ENCODE measurements at regions not wholly inside any gene's neighbourhood (a gene's known extent, or its start where the extent isn't known, plus 50 kb on each side); places are given as distances from the start of the nearest gene placed in this dataset.
"Not testable (repeated sequence)": the region's sequence is repeated elsewhere in the genome, so short reads cannot be mapped to it uniquely, and the experiment has no call there.

GRCh38 chr12:68480526-68480925, 130.2 kb upstream of the RAP1B start:
- Histone ChIP-seq H3K27ac (no peak overlapping the region), H3K36me3 (no peaks in the 10 kb centered on the region), H3K4me3 (no peak overlapping the region), H3K4me1 (no peaks in the 10 kb centered on the region), H3K9me3 (no peaks in the 10 kb centered on the region), H3K27me3 (no peaks in the 10 kb centered on the region)
- intact Hi-C loops (cut with DNase I; ENCODE audit: low total_unique reads): no loop called here
- no peak for DNase-seq
- no peak for TF ChIP-seq CTCF (IDR thresholded peaks at IDR 0.05)
- TF ChIP-seq POLR2A (IDR thresholded peaks at IDR 0.05): no peak

- H3K27ac ChIP-seq: no peak overlapping the region
- DNase-seq: no peak
- H3K27me3 ChIP-seq: no peaks in the 10 kb centered on the region
- H3K9me3 ChIP-seq: no peaks in the 10 kb centered on the region
- no peaks in the 10 kb centered on the region for H3K4me1 ChIP-seq
- intact Hi-C loops (cut with DNase I; ENCODE audit: low total_unique reads): no loop called here
- no peak for TF ChIP-seq CTCF (IDR thresholded peaks at IDR 0.05)
- TF ChIP-seq POLR2A (IDR thresholded peaks at IDR 0.05): no peak
- no peak overlapping the region for H3K4me3 ChIP-seq
- H3K36me3 ChIP-seq: no peaks in the 10 kb centered on the region
Measured at GRCh38 chr12:68481181-68481941, 129.3 kb upstream of the RAP1B start.

GRCh38 chr12:68482014-68482413, 128.7 kb upstream of the RAP1B start:
- no peak for TF ChIP-seq CTCF (IDR thresholded peaks at IDR 0.05)
- TF ChIP-seq POLR2A (IDR thresholded peaks at IDR 0.05): no peak
- H3K4me1 ChIP-seq: no peaks in the 10 kb centered on the region
- H3K36me3 ChIP-seq: no peaks in the 10 kb centered on the region
- no peaks in the 10 kb centered on the region for H3K27me3 ChIP-seq
- no peak overlapping the region for H3K27ac ChIP-seq
- no peak overlapping the region for H3K4me3 ChIP-seq
- H3K9me3 ChIP-seq: no peaks in the 10 kb centered on the region
- DNase-seq: no peak
- intact Hi-C loops (cut with DNase I; ENCODE audit: low total_unique reads): no loop called here

GRCh38 chr12:68482660-68483059, 128.0 kb upstream of the RAP1B start:
- Histone ChIP-seq H3K9me3 (no peaks in the 10 kb centered on the region), H3K27ac (no peak overlapping the region), H3K36me3 (no peaks in the 10 kb centered on the region), H3K4me1 (no peaks in the 10 kb centered on the region), H3K27me3 (no peaks in the 10 kb centered on the region), H3K4me3 (no peak overlapping the region)
- no peak for DNase-seq
- TF ChIP-seq POLR2A (IDR thresholded peaks at IDR 0.05) (no peak), CTCF (IDR thresholded peaks at IDR 0.05) (no peak)
- intact Hi-C loops (cut with DNase I; ENCODE audit: low total_unique reads): no loop called here

- TF ChIP-seq CTCF (IDR thresholded peaks at IDR 0.05): no peak
- no peak for DNase-seq
- intact Hi-C loops (cut with DNase I; ENCODE audit: low total_unique reads): no loop called here
- no peaks in the 10 kb centered on the region for H3K4me1 ChIP-seq
- no peaks in the 10 kb centered on the region for H3K27me3 ChIP-seq
- no peak overlapping the region for H3K4me3 ChIP-seq
- no peaks in the 10 kb centered on the region for H3K9me3 ChIP-seq
- H3K36me3 ChIP-seq: no peaks in the 10 kb centered on the region
- no peak overlapping the region for H3K27ac ChIP-seq
Measured at GRCh38 chr12:68483592-68484383, 126.9 kb upstream of the RAP1B start.

GRCh38 chr12:68484578-68484977, 126.1 kb upstream of the RAP1B start:
- H3K4me1 ChIP-seq; H3K27ac ChIP-seq; H3K4me3 ChIP-seq; H3K27me3 ChIP-seq; H3K9me3 ChIP-seq; intact Hi-C loops (cut with DNase I; ENCODE audit: low total_unique reads); H3K36me3 ChIP-seq; DNase-seq: not testable (repeated sequence)

GRCh38 chr12:68486449-68486848, 124.2 kb upstream of the RAP1B start:
- H3K27me3 ChIP-seq; H3K4me1 ChIP-seq; H3K4me3 ChIP-seq; DNase-seq; intact Hi-C loops (cut with DNase I; ENCODE audit: low total_unique reads); H3K27ac ChIP-seq; H3K9me3 ChIP-seq; H3K36me3 ChIP-seq: not testable (repeated sequence)
